Esophagus squamous epithelium (tissue), 4 donors: ENCODE measurements at regions not wholly inside any gene's neighbourhood (a gene's known extent, or its start where the extent isn't known, plus 50 kb on each side); places are given as distances from the start of the nearest gene placed in this dataset.

Source experiments
- CTCF ChIP-seq, 6 experiments: fragments of 450-650 bp in 4 of 6; fragments of 200-600 bp in 2 of 6; sonication (generic) in 2 of 6; IDR thresholded peaks; one replicate each; pipeline ENCODE4 v1.5.1; 2016 to 2019; ENCODE audit warnings: antibody characterized with exemption in 6 of 6, mild to moderate bottlenecking in 4 of 6, moderate library complexity in 4 of 6
- POLR2A ChIP-seq, 4 donors: fragments of 450-650 bp; IDR thresholded peaks; one replicate each; pipeline ENCODE4 v1.6.1; 2017; ENCODE audit warnings: antibody characterized with exemption in 4 of 4, mild to moderate bottlenecking in 4 of 4, moderate library complexity in 3 of 4

GRCh38 chr4:111115881-111116280 is 493.0 kb upstream of the PITX2 start:
- TF ChIP-seq CTCF (IDR thresholded peaks at IDR 0.05) (no peak), POLR2A (IDR thresholded peaks at IDR 0.05) (no peak)
